ENCODE measurements at regions not wholly inside any gene's neighbourhood (a gene's known extent, or its start where the extent isn't known, plus 50 kb on each side); places are given as distances from the start of the nearest gene placed in this dataset.

DNA sequence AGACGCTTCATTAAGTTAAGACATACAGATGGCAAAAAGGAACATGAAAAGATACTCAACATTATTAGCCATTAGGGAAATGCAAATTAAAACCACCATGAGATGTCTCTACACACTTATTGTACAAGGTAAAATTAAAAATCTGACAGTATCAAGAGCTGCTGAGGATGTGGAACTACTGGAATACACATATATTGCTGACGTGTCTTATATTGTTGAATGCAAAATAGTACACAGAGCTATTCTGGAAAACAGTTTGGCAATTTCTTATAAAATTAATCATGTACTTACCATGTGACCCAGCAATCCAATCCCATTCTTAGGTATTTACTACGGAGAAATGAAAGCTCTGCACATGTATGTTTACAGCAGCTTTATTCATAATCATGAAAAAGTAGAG lies 742.5 kb downstream of the TBC1D22A start:
- H3K36me3 ChIP-seq (replicated peaks in 1 of 2; ENCODE audit: control insufficient read depth in 2 of 2, insufficient read depth in 2 of 2, low read length in 2 of 2): no peaks in the 10 kb centered on the region
- H3K14ac ChIP-seq (ENCODE audit: low read length): no peak overlapping the region
- H3K18ac ChIP-seq (ENCODE audit: low read length): no peak overlapping the region
- H3K4me2 ChIP-seq (ENCODE audit: insufficient read depth, low read length, poor library complexity, severe bottlenecking): no peak overlapping the region
- H2AFZ ChIP-seq (ENCODE audit: low read length): no peak overlapping the region
- WGBS, 2 donors (ENCODE audit: extremely low coverage in 2 of 2, insufficient read length in 2 of 2, insufficient replicate concordance in 1 of 2): no CpG with 5 or more reads among the region's 3 CpGs
- DNase-seq (ENCODE audit: low spot score): no peak
- H4K8ac ChIP-seq (ENCODE audit: low read depth, low read length): no peak overlapping the region
- no peak overlapping the region for H3K4me3 ChIP-seq (ENCODE audit: low read length in 2 of 2)
- no peak overlapping the region for H3K23ac ChIP-seq (ENCODE audit: low read depth, low read length, poor library complexity)
- no peak overlapping the region for H2BK120ac ChIP-seq (ENCODE audit: low read depth, low read length)
- no peak overlapping the region for H2BK15ac ChIP-seq (ENCODE audit: low read length)
- no peak overlapping the region for H2BK12ac ChIP-seq (ENCODE audit: low read length)
- H3K27ac ChIP-seq (replicated peaks; ENCODE audit: low read length): no peak overlapping the region
- no peak overlapping the region for H2AK5ac ChIP-seq (ENCODE audit: low read depth, low read length)
- peaks cover 0 to 16% of the 10 kb centered on the region in 2 donors for H3K9me3 ChIP-seq (replicated peaks in 1 of 2; ENCODE audit: control insufficient read depth in 2 of 2, insufficient read depth in 1 of 2, low read depth in 1 of 2, low read length in 2 of 2)
- no peak overlapping the region for H2BK5ac ChIP-seq (ENCODE audit: low read length)
- no peaks in the 10 kb centered on the region for H3K79me1 ChIP-seq (ENCODE audit: low read depth, low read length)
- no peaks in the 10 kb centered on the region for H3K4me1 ChIP-seq (ENCODE audit: control insufficient read depth in 2 of 2, insufficient read depth in 1 of 2, low read depth in 1 of 2, low read length in 2 of 2)
- H3K4ac ChIP-seq (ENCODE audit: low read length): no peak overlapping the region
- no peak overlapping the region for H3K9ac ChIP-seq (ENCODE audit: low read depth, low read length, poor library complexity)
- no peaks in the 10 kb centered on the region for H3K27me3 ChIP-seq (ENCODE audit: control insufficient read depth in 3 of 3, insufficient read depth in 3 of 3, low read depth in 1 of 3, low read length in 3 of 3)
- H4K91ac ChIP-seq (ENCODE audit: low read depth, low read length, poor library complexity): no peak overlapping the region

DNA sequence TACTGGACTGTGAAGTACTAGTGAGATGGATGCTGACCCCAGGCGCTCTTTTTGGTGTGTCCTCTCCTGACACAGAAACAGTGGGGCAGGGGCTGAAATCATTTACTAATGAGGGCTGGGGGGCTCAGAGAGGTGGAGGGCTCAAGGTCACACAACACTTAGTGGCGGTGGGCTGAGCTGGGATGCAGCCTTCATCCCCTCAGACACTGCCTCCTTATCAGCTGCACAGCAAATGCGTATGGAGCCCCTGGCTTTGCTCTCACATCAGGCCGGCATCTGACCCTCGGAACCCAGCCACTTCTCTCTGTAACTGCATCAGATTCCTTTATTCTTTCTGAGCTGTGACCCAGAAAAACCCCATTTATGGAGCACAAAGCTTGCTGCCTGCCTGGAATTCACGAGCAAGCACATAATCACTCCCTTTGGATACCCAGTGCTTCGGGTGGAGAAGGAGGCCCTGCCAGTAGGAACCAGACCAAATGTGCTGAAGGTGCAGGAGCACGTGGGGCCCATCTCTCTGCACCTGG lies 736.6 kb downstream of the TBC1D22A start:
- Histone ChIP-seq H3K9ac (ENCODE audit: low read depth, low read length, poor library complexity) (no peak overlapping the region), H2BK15ac (ENCODE audit: low read length) (no peak overlapping the region), H3K18ac (ENCODE audit: low read length) (no peak overlapping the region), H2BK12ac (ENCODE audit: low read length) (no peak overlapping the region), H3K4me2 (ENCODE audit: insufficient read depth, low read length, poor library complexity, severe bottlenecking) (no peak overlapping the region), H2AK5ac (ENCODE audit: low read depth, low read length) (no peak overlapping the region), H4K91ac (ENCODE audit: low read depth, low read length, poor library complexity) (no peak overlapping the region), H3K27ac (replicated peaks; ENCODE audit: low read length) (no peak overlapping the region), H3K23ac (ENCODE audit: low read depth, low read length, poor library complexity) (no peak overlapping the region), H3K14ac (ENCODE audit: low read length) (no peak overlapping the region), H3K4me1 (ENCODE audit: control insufficient read depth in 2 of 2, insufficient read depth in 1 of 2, low read depth in 1 of 2, low read length in 2 of 2) (no peaks in the 10 kb centered on the region), H3K4me3 (ENCODE audit: low read length in 2 of 2) (no peak overlapping the region), H4K8ac (ENCODE audit: low read depth, low read length) (no peak overlapping the region), H2AFZ (ENCODE audit: low read length) (no peak overlapping the region), H3K9me3 (replicated peaks in 1 of 2; ENCODE audit: control insufficient read depth in 2 of 2, insufficient read depth in 1 of 2, low read depth in 1 of 2, low read length in 2 of 2) (peaks cover 0 to 37% of the 10 kb centered on the region in 2 donors), H3K27me3 (ENCODE audit: control insufficient read depth in 3 of 3, insufficient read depth in 3 of 3, low read depth in 1 of 3, low read length in 3 of 3) (no peaks in the 10 kb centered on the region), H2BK5ac (ENCODE audit: low read length) (no peak overlapping the region), H3K36me3 (replicated peaks in 1 of 2; ENCODE audit: control insufficient read depth in 2 of 2, insufficient read depth in 2 of 2, low read length in 2 of 2) (no peaks in the 10 kb centered on the region), H3K79me1 (ENCODE audit: low read depth, low read length) (no peaks in the 10 kb centered on the region), H2BK120ac (ENCODE audit: low read depth, low read length) (no peak overlapping the region), H3K4ac (ENCODE audit: low read length) (no peak overlapping the region)
- no CpG with 5 or more reads among the region's 8 CpGs for WGBS, 2 donors (ENCODE audit: extremely low coverage in 2 of 2, insufficient read length in 2 of 2, insufficient replicate concordance in 1 of 2)
- no peak for DNase-seq (ENCODE audit: low spot score)

DNA sequence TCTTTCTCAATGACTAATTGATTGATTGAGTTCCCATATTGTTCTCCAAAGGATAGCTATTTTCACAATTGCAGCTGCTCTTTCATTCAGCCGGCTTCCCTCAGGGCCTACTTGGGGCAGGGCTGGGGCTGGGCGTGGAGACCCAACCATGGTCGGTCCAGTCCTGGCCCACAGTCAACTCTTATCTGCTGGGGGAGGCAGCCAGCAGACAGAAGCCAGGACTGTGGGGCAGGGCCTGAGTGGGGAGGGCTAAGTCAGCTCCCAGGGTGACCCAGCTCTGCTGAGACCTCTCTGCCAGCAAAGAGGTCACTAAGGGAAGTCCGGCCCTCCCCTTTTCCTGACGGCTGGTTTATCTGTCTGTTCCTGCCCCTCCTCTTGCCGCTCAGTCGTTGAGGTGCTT lies 735.2 kb downstream of the TBC1D22A start:
- H2BK120ac ChIP-seq (ENCODE audit: low read depth, low read length): no peak overlapping the region
- no peak overlapping the region for H3K27ac ChIP-seq (replicated peaks; ENCODE audit: low read length)
- DNase-seq (ENCODE audit: low spot score): no peak
- no peak overlapping the region for H3K18ac ChIP-seq (ENCODE audit: low read length)
- no peak overlapping the region for H3K9ac ChIP-seq (ENCODE audit: low read depth, low read length, poor library complexity)
- H3K14ac ChIP-seq (ENCODE audit: low read length): no peak overlapping the region
- no peaks in the 10 kb centered on the region for H3K36me3 ChIP-seq (replicated peaks in 1 of 2; ENCODE audit: control insufficient read depth in 2 of 2, insufficient read depth in 2 of 2, low read length in 2 of 2)
- H3K79me1 ChIP-seq (ENCODE audit: low read depth, low read length): no peaks in the 10 kb centered on the region
- peaks cover 0 to 41% of the 10 kb centered on the region in 2 donors for H3K9me3 ChIP-seq (replicated peaks in 1 of 2; ENCODE audit: control insufficient read depth in 2 of 2, insufficient read depth in 1 of 2, low read depth in 1 of 2, low read length in 2 of 2)
- H3K23ac ChIP-seq (ENCODE audit: low read depth, low read length, poor library complexity): no peak overlapping the region
- H2BK15ac ChIP-seq (ENCODE audit: low read length): no peak overlapping the region
- no peak overlapping the region for H3K4ac ChIP-seq (ENCODE audit: low read length)
- H3K4me3 ChIP-seq (ENCODE audit: low read length in 2 of 2): no peak overlapping the region
- H4K91ac ChIP-seq (ENCODE audit: low read depth, low read length, poor library complexity): no peak overlapping the region
- no peak overlapping the region for H2AK5ac ChIP-seq (ENCODE audit: low read depth, low read length)
- no peak overlapping the region for H2BK5ac ChIP-seq (ENCODE audit: low read length)
- no peak overlapping the region for H2BK12ac ChIP-seq (ENCODE audit: low read length)
- no peaks in the 10 kb centered on the region for H3K27me3 ChIP-seq (ENCODE audit: control insufficient read depth in 3 of 3, insufficient read depth in 3 of 3, low read depth in 1 of 3, low read length in 3 of 3)
- WGBS, 2 donors (ENCODE audit: extremely low coverage in 2 of 2, insufficient read length in 2 of 2, insufficient replicate concordance in 1 of 2): no CpG with 5 or more reads among the region's 7 CpGs
- H4K8ac ChIP-seq (ENCODE audit: low read depth, low read length): no peak overlapping the region
- no peak overlapping the region for H3K4me2 ChIP-seq (ENCODE audit: insufficient read depth, low read length, poor library complexity, severe bottlenecking)
- no peaks in the 10 kb centered on the region for H3K4me1 ChIP-seq (ENCODE audit: control insufficient read depth in 2 of 2, insufficient read depth in 1 of 2, low read depth in 1 of 2, low read length in 2 of 2)
- H2AFZ ChIP-seq (ENCODE audit: low read length): no peak overlapping the region

DNA sequence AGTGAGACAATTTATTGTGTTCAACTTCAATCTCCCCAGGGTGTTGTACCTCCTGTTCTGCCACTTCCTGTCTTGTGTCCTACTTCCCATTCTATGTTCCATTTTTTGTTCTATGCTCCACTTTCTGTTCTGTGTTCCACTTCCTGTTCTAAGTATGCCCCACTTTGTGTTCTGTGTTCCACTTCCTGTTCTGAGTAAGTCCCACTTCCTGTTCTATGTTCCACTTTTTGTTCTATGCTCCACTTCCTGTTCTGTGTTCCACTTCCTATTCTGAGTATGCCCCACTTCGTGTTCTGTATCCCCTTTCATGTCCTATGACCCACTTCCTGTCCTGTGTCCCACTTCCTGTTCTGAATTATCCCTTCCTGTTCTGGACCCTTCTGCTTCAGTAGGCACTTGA lies 732.7 kb downstream of the TBC1D22A start:
- H2BK12ac ChIP-seq (ENCODE audit: low read length): no peak overlapping the region
- no peak overlapping the region for H3K27ac ChIP-seq (replicated peaks; ENCODE audit: low read length)
- no peak overlapping the region for H4K8ac ChIP-seq (ENCODE audit: low read depth, low read length)
- no peak overlapping the region for H2BK15ac ChIP-seq (ENCODE audit: low read length)
- H3K27me3 ChIP-seq (ENCODE audit: control insufficient read depth in 3 of 3, insufficient read depth in 3 of 3, low read depth in 1 of 3, low read length in 3 of 3): no peaks in the 10 kb centered on the region
- no peak overlapping the region for H3K4ac ChIP-seq (ENCODE audit: low read length)
- peaks cover 0 to 44% of the 10 kb centered on the region in 2 donors for H3K9me3 ChIP-seq (replicated peaks in 1 of 2; ENCODE audit: control insufficient read depth in 2 of 2, insufficient read depth in 1 of 2, low read depth in 1 of 2, low read length in 2 of 2)
- WGBS, 2 donors (ENCODE audit: extremely low coverage in 2 of 2, insufficient read length in 2 of 2, insufficient replicate concordance in 1 of 2): no CpG with 5 or more reads among the region's 1 CpG
- H3K36me3 ChIP-seq (replicated peaks in 1 of 2; ENCODE audit: control insufficient read depth in 2 of 2, insufficient read depth in 2 of 2, low read length in 2 of 2): no peaks in the 10 kb centered on the region
- no peak overlapping the region for H4K91ac ChIP-seq (ENCODE audit: low read depth, low read length, poor library complexity)
- H2AK5ac ChIP-seq (ENCODE audit: low read depth, low read length): no peak overlapping the region
- H2BK5ac ChIP-seq (ENCODE audit: low read length): no peak overlapping the region
- no peak overlapping the region for H3K4me2 ChIP-seq (ENCODE audit: insufficient read depth, low read length, poor library complexity, severe bottlenecking)
- H3K18ac ChIP-seq (ENCODE audit: low read length): no peak overlapping the region
- no peak overlapping the region for H2BK120ac ChIP-seq (ENCODE audit: low read depth, low read length)
- H3K23ac ChIP-seq (ENCODE audit: low read depth, low read length, poor library complexity): no peak overlapping the region
- H3K9ac ChIP-seq (ENCODE audit: low read depth, low read length, poor library complexity): no peak overlapping the region
- no peaks in the 10 kb centered on the region for H3K79me1 ChIP-seq (ENCODE audit: low read depth, low read length)
- H2AFZ ChIP-seq (ENCODE audit: low read length): no peak overlapping the region
- H3K4me1 ChIP-seq (ENCODE audit: control insufficient read depth in 2 of 2, insufficient read depth in 1 of 2, low read depth in 1 of 2, low read length in 2 of 2): no peaks in the 10 kb centered on the region
- H3K4me3 ChIP-seq (ENCODE audit: low read length in 2 of 2): no peak overlapping the region
- DNase-seq (ENCODE audit: low spot score): no peak
- H3K14ac ChIP-seq (ENCODE audit: low read length): no peak overlapping the region
